G401 (cell line): ENCODE measurements at regions not wholly inside any gene's neighbourhood (a gene's known extent, or its start where the extent isn't known, plus 50 kb on each side); places are given as distances from the start of the nearest gene placed in this dataset.
"Not testable (repeated sequence)": the region's sequence is repeated elsewhere in the genome, so short reads cannot be mapped to it uniquely, and the experiment has no call there.

Experiments used
- DNase-seq: peaks from one replicate; pipeline ENCODE4 v3.0.0-alpha.2; 2015; ENCODE audit warnings: low spot score
- in situ Hi-C: cut with HindIII; loops from 2 replicates; pipeline ENCODE4 v1.10.0; 2016; ENCODE audit warnings: low sequenced_read_pairs, mixed read lengths

DNA sequence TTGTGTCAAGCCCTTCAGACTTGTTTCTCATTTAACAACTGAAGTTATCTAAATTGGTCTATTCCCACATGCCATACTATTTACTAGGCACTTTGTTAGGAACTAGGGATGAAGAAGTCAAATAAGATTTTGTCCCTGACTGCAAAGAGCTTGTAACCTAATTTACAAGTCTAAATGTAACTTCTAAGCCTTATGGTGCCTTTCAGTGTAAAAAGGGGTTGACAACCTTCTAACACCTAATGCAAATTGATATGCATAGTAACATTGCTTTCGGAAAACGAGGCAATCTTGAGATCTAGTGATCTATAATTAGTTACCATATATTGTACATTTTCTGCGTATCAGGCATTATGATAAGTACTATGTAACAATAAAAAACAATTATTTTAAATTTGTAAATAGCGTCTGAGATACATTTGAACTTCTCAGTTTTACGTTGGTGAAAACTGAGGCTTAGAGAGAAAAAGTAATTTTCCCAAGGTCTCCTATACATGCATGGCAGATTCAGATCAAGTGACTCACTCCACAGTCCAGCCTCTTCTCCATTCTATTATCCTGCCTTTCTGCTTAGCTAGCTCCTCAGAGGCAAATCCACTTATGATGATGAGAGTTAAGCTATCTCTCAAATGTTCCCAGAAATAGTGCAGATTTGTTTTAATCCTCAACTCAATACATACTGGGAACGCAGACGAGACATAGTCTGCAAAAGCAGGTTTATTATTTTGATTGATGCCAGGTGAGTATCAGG lies 764.9 kb upstream of the SLITRK5 start:
- DNase-seq, result no peak
- in situ Hi-C loops, result no loop called here

- in situ Hi-C loops, result no loop called here
Measured at GRCh38 chr13:86907156-86907555, 764.0 kb upstream of the SLITRK5 start.

DNA sequence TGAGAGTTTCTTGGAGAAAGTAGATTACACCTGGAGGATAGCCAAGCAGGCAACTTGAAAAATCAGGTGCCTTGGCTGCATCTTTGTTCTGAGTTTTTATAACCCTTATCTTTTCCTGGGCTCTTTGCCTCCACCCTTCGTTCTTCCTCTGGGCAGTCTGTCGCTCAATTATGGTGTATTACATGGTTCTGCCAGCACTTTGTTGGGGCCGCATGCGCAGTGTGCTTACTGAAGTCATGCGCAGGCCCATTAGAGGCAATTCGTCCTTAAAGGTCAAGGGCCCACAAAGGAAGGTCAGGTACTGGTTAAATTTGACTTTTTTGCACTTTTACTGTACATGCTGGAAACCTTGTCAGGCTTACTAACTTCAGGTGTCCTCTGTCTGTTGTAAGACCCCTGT lies 761.9 kb upstream of the SLITRK5 start:
- in situ Hi-C loops, result no loop called here
- DNase-seq, result no peak

More at GRCh38 chr13:86907156-86907555, 764.0 kb upstream of the SLITRK5 start:
- no peak for DNase-seq

DNA sequence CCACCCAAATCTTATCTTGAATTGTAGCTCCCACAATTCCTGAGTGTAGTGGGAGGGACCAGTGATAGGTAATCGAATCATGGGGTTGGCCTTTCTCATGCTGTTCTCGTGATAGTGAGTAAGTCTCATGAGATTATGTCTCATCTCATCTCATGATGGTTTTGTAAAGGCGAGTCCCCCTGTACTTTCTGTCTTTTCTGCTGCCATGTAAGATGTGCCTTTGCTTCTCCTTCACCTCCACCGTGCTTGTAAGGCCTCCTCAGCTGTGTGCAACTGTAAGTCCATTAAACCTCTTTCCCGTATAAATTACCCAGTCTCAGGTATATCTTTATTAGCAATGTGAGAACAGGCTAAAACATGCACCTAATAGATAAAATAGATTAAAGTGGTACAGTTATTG lies 756.4 kb upstream of the SLITRK5 start:
- in situ Hi-C loops, result no loop called here
- no peak for DNase-seq

DNA sequence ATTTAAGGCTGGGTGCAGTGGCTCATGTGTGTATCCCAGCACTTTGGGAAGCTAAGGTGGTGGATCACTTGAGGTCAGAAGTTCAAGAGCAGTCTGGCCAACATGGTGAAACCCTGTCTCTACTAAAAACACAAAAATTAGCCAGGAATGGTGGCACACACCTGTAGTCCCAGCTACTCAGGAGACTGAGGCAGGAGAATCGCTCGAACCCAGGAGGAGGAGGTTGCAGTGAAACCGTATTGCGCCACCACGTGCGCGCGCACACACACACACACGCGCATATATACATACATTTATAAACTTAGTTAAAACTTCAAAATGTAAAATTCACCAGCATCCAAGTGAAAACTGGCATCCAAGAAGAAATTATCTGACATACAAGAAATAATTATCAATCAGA lies 753.7 kb upstream of the SLITRK5 start:
- DNase-seq, in situ Hi-C loops: not testable (repeated sequence)

- in situ Hi-C loops, result no loop called here
Measured at GRCh38 chr13:86918682-86919081, 752.5 kb upstream of the SLITRK5 start.

GRCh38 chr13:86920961-86921360 lies 750.2 kb upstream of the SLITRK5 start:
- in situ Hi-C loops, result no loop called here
- no peak for DNase-seq

More at GRCh38 chr13:86918682-86919081, 752.5 kb upstream of the SLITRK5 start:
- DNase-seq, result no peak

- in situ Hi-C loops, result no loop called here
- DNase-seq, result no peak
Measured at GRCh38 chr13:86922936-86923335, 748.2 kb upstream of the SLITRK5 start.

DNA sequence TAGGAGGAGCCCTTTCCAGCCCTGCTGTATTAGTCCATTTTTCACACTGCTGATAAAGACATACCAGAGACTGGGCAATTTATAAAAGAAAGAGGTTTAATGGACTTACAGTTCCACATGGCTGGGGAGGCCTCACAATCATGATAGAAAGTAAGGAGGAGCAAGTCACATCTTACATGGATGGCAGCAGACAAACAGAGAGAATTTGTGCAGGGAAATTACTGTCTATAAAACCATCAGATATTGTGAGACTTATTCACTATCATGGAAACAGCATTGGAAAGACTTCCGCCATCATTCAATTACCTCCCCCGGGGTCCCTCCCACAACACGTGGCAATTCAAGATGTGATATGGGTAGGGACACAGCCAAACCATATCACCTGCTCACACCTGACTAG lies 744.3 kb upstream of the SLITRK5 start:
- DNase-seq, result not testable (repeated sequence)

GRCh38 chr13:86932776-86933334 lies 738.3 kb upstream of the SLITRK5 start:
- DNase-seq, result no peak
- in situ Hi-C loops, result no loop called here

More for the DNA sequence above, 744.3 kb upstream of the SLITRK5 start:
- in situ Hi-C loops, result not testable (repeated sequence)

DNA sequence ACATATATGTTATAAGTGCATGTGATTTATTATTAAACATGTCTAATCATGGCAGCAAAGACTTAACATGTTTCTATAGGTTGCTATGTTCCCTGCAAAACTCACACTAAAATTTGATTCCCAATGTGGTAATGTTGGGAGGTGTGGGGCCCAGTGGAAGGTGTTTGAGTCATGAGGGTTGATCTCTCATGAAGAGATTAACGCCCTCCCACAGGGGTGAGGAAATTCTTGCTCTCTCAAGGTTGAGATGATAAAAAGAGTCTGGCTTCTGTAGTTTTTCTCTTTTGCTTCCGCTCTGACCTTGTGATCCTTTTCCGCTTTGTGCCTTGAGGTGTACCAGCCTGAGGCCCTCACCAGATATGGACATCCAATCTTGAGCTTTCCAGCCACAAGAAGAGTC lies 737.5 kb upstream of the SLITRK5 start:
- in situ Hi-C loops, result no loop called here
- DNase-seq, result no peak

GRCh38 chr13:86937316-86937715 lies 733.9 kb upstream of the SLITRK5 start:
- in situ Hi-C loops, result no loop called here
- no peak for DNase-seq

GRCh38 chr13:86945584-86945983 lies 725.6 kb upstream of the SLITRK5 start:
- DNase-seq, result no peak
- in situ Hi-C loops, result no loop called here

DNA sequence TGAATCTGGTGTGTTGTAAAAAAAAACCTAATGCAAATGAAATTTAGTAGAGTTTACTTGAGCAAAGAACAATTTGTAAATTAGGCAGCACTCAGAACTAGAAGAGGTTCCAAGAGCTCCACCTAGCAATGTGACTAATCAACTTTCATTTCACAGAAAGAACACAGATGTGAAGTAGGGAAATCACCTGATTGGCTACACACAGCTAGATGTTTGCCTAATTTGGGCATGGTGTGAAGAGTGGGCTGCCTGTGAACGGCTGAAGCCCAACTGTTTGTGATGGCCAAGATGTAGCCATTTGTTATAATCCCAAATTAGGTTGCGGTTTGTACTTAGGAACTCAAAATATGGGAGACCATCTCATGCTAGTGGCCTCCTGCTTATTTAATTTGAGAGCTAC lies 724.4 kb upstream of the SLITRK5 start:
- in situ Hi-C loops, result no loop called here
- DNase-seq, result no peak

GRCh38 chr13:86954341-86954740 lies 716.8 kb upstream of the SLITRK5 start:
- in situ Hi-C loops, result no loop called here
- no peak for DNase-seq

- no peak for DNase-seq
Measured at GRCh38 chr13:86960876-86961275, 710.3 kb upstream of the SLITRK5 start.

DNA sequence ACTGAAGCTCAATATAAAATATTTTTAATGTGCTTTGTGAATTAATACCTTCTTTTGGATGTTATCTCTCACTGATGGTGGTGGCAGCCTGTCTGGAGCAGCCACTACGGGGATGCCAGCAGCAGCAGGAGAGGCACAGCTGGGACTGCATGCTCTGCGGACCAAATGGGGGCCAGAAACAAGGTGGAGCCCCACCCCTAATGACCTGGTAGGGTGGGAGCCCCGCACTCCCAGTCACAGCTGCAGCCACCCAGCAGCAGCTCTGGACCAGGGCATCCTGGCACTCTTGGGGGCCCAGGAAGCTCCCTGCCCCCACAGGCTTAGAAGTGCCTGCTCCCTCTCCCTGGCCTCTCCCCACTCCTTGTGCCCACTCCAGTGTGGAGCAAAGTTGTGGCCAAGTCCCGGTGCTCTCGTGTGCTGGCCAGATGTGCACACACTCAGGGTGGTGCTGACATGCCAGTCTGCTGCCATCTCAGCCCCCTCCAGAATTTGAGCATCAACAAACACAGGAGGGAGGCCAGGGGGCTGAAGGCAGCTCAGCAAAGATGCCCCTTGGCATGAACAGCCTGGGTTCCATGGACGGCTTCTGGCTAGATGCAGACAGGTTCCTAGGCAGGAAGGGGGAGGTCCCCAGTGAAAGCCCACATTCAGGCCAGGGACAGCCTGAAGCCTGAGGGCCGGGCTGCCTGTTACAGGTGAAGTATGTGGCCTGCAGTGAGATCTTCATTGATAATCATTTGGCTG lies 696.7 kb upstream of the SLITRK5 start:
- in situ Hi-C loops, result no loop called here
- no peak for DNase-seq

More at GRCh38 chr13:86960876-86961275, 710.3 kb upstream of the SLITRK5 start:
- in situ Hi-C loops, result no loop called here

DNA sequence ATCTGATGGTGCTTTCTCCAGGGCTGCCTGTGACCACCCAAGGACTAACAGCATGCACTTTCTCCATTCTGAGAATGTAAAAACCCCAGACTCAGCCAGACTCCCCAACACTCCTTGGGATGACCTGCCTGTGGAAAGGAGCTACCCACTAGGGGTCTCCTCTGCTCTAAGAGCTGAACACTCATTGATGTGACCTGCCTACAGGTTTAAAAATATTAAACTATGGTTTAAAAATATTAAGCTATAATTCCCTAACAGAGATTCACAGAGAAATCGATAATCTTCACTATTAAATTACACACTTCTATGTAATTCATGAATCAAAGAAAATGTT lies 696.2 kb upstream of the SLITRK5 start:
- no peak for DNase-seq
- in situ Hi-C loops, result no loop called here

GRCh38 chr13:86976521-86977324 lies 694.4 kb upstream of the SLITRK5 start:
- in situ Hi-C loops, result no loop called here
- no peak for DNase-seq

DNA sequence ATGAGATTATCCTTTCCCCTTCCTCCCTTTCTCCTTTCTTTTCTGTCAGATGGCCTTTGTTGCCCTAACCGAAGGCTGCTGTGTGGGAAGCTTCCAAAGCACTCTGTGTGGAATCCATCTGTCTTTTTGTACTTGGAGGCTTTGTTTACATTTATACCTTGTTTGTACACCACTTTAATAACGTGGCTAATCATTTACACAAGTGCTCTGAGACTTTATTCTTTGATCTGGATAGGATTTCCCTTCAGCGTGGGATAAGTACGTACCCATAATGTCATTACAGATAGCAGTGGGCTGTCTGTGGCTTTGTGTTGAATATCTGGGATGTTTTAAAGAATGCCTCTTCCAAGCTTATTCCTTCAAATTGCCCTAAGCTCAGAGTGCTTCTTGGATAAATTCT lies 684.7 kb upstream of the SLITRK5 start:
- in situ Hi-C loops, result no loop called here
- DNase-seq, result no peak
